Stomach (tissue), 4 donors: ENCODE measurements at regions not wholly inside any gene's neighbourhood (a gene's known extent, or its start where the extent isn't known, plus 50 kb on each side); places are given as distances from the start of the nearest gene placed in this dataset.

Source experiments
- CTCF ChIP-seq, 7 experiments: fragments of 450-650 bp in 4 of 7; fragments of 200-600 bp in 3 of 7; sonication (generic) in 3 of 7; IDR thresholded peaks; one replicate each; pipeline ENCODE4 v1.5.1; 2016 to 2019; ENCODE audit warnings: antibody characterized with exemption in 7 of 7, control low read depth in 2 of 7, mild to moderate bottlenecking in 1 of 7
- EP300 ChIP-seq: sonication (generic); formaldehyde crosslinking; IDR thresholded peaks from one replicate; pipeline ENCODE4 v1.6.1; 2017; ENCODE audit warnings: antibody characterized with exemption
- POLR2A ChIP-seq, 4 donors: fragments of 450-650 bp; IDR thresholded peaks; one replicate each; pipeline ENCODE4 v1.6.1; 2016; ENCODE audit warnings: antibody characterized with exemption in 4 of 4, control low read depth in 2 of 4, mild to moderate bottlenecking in 1 of 4, moderate library complexity in 1 of 4

GRCh38 chrX:39162322-39162735 lies 361.1 kb downstream of the MID1IP1 start:
- TF ChIP-seq CTCF (IDR thresholded peaks at IDR 0.05) (no peak), EP300 (no peak), POLR2A (IDR thresholded peaks at IDR 0.05) (no peak)
